ENCODE measurements at regions not wholly inside any gene's neighbourhood (a gene's known extent, or its start where the extent isn't known, plus 50 kb on each side); places are given as distances from the start of the nearest gene placed in this dataset.

DNA sequence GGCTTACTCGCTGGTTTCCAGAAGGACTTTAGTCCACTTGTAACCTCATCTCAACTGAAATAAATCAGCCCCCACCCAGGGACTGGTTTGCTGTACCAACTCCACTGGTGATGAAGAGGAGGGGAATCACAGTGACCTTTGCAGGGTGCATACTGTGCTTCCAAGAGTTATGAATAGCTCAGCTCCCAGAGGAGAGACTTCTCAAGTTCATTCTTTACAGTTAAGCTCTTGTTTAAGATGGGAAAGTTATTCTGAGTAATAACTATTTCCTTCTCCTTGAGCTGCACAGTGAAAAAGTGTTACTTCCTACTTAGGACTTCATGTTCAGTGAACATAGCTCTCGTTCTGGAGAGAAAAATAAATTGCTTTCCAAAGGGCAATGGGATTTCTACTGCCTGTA, 166.5 kb upstream of the ECI2 start:
- Histone ChIP-seq H3K27me3 (ENCODE audit: control insufficient read depth, insufficient read depth, low read length) (no peaks in the 10 kb centered on the region), H3K9ac (ENCODE audit: low read length) (no peak overlapping the region), H3K4me3 (ENCODE audit: low read length) (no peak overlapping the region), H3K9me3 (ENCODE audit: control insufficient read depth, low read depth, low read length) (no peaks in the 10 kb centered on the region), H3K36me3 (ENCODE audit: control insufficient read depth, low read depth, low read length) (no peaks in the 10 kb centered on the region), H3K4me1 (ENCODE audit: control insufficient read depth, low read depth, low read length) (no peaks in the 10 kb centered on the region), H3K27ac (ENCODE audit: low read length) (no peak overlapping the region)

DNA sequence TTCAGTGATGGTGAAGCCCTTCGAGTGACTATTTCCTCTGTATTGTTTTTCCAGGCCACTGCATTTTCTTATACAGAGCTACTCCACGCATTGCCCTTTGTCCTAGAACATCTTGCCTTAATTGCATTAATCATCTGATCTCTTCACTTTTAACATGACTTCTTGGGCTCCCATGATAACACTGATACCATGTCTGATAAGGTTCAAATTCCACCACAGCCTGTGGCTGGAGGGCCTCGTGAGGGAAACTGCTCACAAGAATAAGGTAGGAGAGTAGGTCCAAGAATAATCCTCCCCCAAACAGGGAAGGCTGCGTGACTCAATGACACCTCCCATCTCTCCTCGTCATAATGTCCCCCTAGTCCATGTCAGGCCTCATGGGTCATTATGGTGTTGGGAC, 165.5 kb upstream of the ECI2 start:
- H3K4me3 ChIP-seq (ENCODE audit: low read length), result no peak overlapping the region
- H3K36me3 ChIP-seq (ENCODE audit: control insufficient read depth, low read depth, low read length), result no peaks in the 10 kb centered on the region
- H3K27me3 ChIP-seq (ENCODE audit: control insufficient read depth, insufficient read depth, low read length), result no peaks in the 10 kb centered on the region

DNA sequence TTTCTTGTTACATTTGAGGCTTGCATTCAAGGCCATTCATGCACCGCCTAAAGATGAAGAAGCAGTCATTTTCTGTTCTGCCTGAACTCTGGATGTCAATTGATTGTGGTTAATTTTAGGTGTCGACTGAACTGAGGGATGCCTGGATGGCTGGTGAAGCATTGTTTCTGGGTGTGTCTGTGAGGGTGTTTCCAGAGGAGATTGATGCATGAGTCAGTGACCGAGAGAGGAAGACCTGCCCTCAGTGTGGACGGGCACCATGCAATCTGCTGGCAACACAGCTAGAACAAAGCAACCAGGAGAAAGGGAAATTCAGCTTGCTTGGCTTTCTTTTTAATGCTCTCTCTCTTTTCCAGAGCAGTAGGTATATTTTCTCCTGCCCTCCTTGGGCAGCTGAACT, 164.1 kb upstream of the ECI2 start:
- H3K27ac ChIP-seq (ENCODE audit: low read length), result no peak overlapping the region
- H3K4me3 ChIP-seq (ENCODE audit: low read length), result no peak overlapping the region
- H3K9ac ChIP-seq (ENCODE audit: low read length), result no peak overlapping the region
- H3K27me3 ChIP-seq (ENCODE audit: control insufficient read depth, insufficient read depth, low read length), result no peaks in the 10 kb centered on the region
- H3K4me1 ChIP-seq (ENCODE audit: control insufficient read depth, low read depth, low read length), result no peaks in the 10 kb centered on the region
- H3K36me3 ChIP-seq (ENCODE audit: control insufficient read depth, low read depth, low read length), result no peaks in the 10 kb centered on the region
- no peaks in the 10 kb centered on the region for H3K9me3 ChIP-seq (ENCODE audit: control insufficient read depth, low read depth, low read length)

More for the DNA sequence above, 165.5 kb upstream of the ECI2 start:
- H3K27ac ChIP-seq (ENCODE audit: low read length), result no peak overlapping the region
- H3K4me1 ChIP-seq (ENCODE audit: control insufficient read depth, low read depth, low read length), result no peaks in the 10 kb centered on the region
- no peaks in the 10 kb centered on the region for H3K9me3 ChIP-seq (ENCODE audit: control insufficient read depth, low read depth, low read length)
- no peak overlapping the region for H3K9ac ChIP-seq (ENCODE audit: low read length)

DNA sequence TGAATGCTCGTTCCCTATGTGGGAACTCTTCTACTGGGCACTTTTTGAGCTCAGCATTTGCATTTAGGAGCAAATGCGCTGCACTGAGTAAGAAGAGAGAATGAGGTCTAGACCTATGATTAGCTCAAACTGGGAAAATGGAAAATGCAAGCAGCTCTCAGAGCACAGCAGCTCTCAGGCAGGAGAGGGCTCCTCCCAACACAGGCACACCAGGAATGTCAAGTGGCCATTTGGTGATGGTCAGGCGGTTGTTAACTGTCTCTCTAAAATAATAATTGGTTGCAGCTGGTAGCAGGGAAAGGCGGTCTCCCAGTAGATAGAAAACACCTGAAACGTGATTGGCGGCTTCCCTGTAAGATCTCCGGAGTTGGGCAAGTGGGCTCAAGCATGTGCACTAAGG, 162.0 kb upstream of the ECI2 start:
- Histone ChIP-seq H3K4me3 (ENCODE audit: low read length) (no peak overlapping the region), H3K9ac (ENCODE audit: low read length) (no peak overlapping the region), H3K9me3 (ENCODE audit: control insufficient read depth, low read depth, low read length) (no peaks in the 10 kb centered on the region), H3K27ac (ENCODE audit: low read length) (no peak overlapping the region), H3K36me3 (ENCODE audit: control insufficient read depth, low read depth, low read length) (no peaks in the 10 kb centered on the region), H3K4me1 (ENCODE audit: control insufficient read depth, low read depth, low read length) (no peaks in the 10 kb centered on the region), H3K27me3 (ENCODE audit: control insufficient read depth, insufficient read depth, low read length) (no peaks in the 10 kb centered on the region)

DNA sequence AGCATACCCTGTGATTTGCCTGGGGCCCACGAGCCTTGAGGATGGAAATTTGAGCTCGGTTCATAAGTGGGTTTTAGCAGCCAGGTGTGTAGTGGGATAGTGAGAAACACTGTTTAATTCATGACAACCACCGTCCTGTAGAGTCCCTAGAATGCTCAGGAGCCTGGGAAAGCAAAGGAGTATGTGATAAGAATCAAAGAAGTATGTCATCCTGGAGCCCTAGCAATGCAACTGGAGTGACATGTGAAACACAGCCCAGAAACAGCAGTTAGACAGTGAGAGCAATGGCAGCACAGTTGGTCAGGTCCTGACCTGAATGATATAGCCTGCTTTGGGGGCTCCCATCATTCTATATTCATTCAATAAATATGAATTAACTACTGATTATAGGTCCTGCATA, 161.2 kb upstream of the ECI2 start:
- H3K4me1 ChIP-seq (ENCODE audit: control insufficient read depth, low read depth, low read length), result peaks cover 6% of the 10 kb centered on the region
- no peak overlapping the region for H3K4me3 ChIP-seq (ENCODE audit: low read length)
- no peaks in the 10 kb centered on the region for H3K27me3 ChIP-seq (ENCODE audit: control insufficient read depth, insufficient read depth, low read length)
- H3K9ac ChIP-seq (ENCODE audit: low read length), result no peak overlapping the region
- H3K36me3 ChIP-seq (ENCODE audit: control insufficient read depth, low read depth, low read length), result no peaks in the 10 kb centered on the region
- H3K9me3 ChIP-seq (ENCODE audit: control insufficient read depth, low read depth, low read length), result no peaks in the 10 kb centered on the region
- H3K27ac ChIP-seq (ENCODE audit: low read length), result no peak overlapping the region

DNA sequence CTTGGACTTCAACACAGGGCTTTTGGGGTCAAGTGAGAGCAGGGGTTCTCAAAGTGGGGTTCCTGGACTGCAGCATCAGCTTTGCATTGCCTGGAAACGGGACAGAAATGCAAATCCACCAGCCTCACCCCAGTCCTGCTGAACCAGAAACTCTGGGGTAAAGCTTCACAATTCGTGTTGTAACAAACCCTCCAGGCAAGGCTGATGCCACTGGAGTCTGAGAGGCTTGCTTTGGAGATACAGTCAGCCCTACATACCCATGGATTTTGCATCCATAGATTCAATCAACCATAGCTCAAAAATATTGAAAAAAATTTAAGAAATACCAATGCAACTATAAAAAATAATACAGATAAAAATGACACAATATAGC, 160.4 kb upstream of the ECI2 start:
- H3K4me1 ChIP-seq (ENCODE audit: control insufficient read depth, low read depth, low read length), result peaks cover 12% of the 10 kb centered on the region
- no peak overlapping the region for H3K27ac ChIP-seq (ENCODE audit: low read length)
- H3K9ac ChIP-seq (ENCODE audit: low read length), result no peak overlapping the region
- H3K9me3 ChIP-seq (ENCODE audit: control insufficient read depth, low read depth, low read length), result no peaks in the 10 kb centered on the region
- no peaks in the 10 kb centered on the region for H3K36me3 ChIP-seq (ENCODE audit: control insufficient read depth, low read depth, low read length)
- H3K4me3 ChIP-seq (ENCODE audit: low read length), result no peak overlapping the region
- no peaks in the 10 kb centered on the region for H3K27me3 ChIP-seq (ENCODE audit: control insufficient read depth, insufficient read depth, low read length)

DNA sequence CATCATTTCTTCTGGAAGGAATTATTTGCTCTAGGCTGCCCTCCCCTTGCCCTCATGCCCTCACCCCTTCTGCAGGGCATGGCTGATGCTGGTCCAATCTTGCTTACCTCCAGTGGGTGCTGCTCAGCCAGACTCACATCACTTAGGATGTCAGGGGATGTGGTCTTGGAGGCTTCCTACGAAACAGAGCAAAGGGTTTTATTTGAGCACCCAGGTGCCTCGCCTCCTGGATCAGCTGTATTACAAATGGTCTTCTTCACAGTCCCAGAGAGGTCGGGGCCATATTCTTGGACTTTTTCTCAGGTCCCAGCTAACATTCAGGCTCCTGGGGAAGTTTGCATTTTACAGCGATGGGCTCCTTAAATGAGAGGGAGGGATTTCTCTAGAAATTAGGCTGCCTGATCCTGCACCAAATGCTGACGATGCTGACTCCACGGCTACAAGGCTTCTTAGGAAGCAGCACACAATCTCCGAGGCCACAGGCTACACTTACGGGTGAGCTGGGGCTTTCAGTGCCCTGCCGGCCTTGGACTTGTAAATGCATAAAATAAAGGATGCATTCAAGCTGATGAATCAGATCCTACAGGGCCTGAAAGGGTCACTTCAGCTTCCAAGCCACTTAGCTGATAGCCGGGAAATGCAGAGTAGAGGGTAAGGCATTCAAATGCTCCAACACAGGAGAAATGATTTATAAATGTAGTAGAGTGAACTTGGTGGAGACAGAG, 159.8 kb upstream of the ECI2 start:
- Histone ChIP-seq H3K4me1 (ENCODE audit: control insufficient read depth, low read depth, low read length) (peaks cover 12% of the 10 kb centered on the region), H3K27ac (ENCODE audit: low read length) (no peak overlapping the region), H3K27me3 (ENCODE audit: control insufficient read depth, insufficient read depth, low read length) (no peaks in the 10 kb centered on the region), H3K36me3 (ENCODE audit: control insufficient read depth, low read depth, low read length) (no peaks in the 10 kb centered on the region), H3K4me3 (ENCODE audit: low read length) (no peak overlapping the region), H3K9ac (ENCODE audit: low read length) (no peak overlapping the region), H3K9me3 (ENCODE audit: control insufficient read depth, low read depth, low read length) (no peaks in the 10 kb centered on the region)

DNA sequence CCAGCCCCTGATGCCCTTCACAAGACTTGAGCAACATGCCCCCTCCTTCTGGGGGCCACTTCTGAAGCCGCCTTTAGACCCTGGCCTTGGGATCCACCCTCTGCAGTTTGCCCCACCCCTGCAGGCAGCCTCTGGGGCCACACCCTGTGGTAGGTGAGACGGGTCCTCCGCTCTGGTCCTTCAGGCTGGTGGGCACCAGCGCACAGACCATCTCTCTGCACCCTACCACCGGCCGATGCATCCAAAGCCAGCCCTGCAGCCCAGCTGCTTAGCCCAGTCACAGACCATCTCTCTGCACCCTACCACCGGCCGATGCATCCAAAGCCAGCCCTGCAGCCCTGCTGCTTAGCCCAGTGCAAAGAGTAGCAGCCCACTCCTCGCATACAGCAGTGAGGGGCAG, 159.3 kb upstream of the ECI2 start:
- Histone ChIP-seq H3K27me3 (ENCODE audit: control insufficient read depth, insufficient read depth, low read length) (no peaks in the 10 kb centered on the region), H3K4me3 (ENCODE audit: low read length) (no peak overlapping the region), H3K4me1 (ENCODE audit: control insufficient read depth, low read depth, low read length) (peaks cover 12% of the 10 kb centered on the region), H3K36me3 (ENCODE audit: control insufficient read depth, low read depth, low read length) (no peaks in the 10 kb centered on the region), H3K9me3 (ENCODE audit: control insufficient read depth, low read depth, low read length) (no peaks in the 10 kb centered on the region), H3K27ac (ENCODE audit: low read length) (no peak overlapping the region), H3K9ac (ENCODE audit: low read length) (no peak overlapping the region)

DNA sequence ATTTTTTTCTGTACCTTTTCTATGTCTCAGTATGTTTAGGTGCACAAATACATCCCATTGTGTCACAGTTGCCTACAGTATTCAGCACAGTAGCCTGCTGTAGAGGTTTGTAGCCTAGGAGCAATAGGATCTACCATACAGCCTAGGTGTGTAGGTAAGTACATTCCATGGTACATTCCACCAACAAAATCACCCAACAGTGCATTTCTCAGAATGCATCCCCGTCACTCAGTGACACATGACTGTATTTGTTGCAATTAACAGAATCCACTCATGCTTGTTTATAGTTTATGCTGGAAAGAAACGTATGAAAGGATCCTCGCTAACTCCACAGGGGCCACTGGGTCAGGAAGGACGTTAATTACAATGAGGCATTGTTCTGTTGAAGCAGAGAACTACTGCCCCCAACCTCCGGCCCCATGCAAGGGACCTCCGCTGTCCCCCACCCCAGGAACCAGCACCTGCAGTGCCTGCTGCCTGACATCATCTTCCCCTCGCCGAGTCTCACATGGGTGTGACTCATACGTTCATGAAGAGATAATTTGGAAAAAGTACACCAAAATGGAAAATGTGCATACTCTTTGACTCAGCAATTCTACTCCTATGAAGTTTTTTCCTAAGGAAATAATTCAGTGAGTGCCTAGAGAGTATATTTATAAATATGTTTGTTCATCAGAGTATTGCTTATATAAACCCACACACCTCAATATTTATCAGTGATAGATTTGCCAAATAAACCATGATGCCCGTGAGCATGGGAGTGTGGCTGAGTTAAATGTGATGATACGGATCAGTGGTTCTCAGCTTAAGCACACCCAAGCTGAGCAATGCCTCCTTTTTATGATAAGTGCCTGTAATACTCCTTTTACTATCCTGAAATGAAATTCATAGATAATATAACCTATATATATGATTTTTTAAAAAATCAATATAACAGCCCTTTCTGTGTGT, 156.4 kb upstream of the ECI2 start:
- no peak overlapping the region for H3K4me3 ChIP-seq (ENCODE audit: low read length)
- H3K36me3 ChIP-seq (ENCODE audit: control insufficient read depth, low read depth, low read length), result no peaks in the 10 kb centered on the region
- no peak overlapping the region for H3K27ac ChIP-seq (ENCODE audit: low read length)
- peaks cover 8% of the 10 kb centered on the region for H3K27me3 ChIP-seq (ENCODE audit: control insufficient read depth, insufficient read depth, low read length)
- H3K9ac ChIP-seq (ENCODE audit: low read length), result no peak overlapping the region
- H3K4me1 ChIP-seq (ENCODE audit: control insufficient read depth, low read depth, low read length), result peaks cover 22% of the 10 kb centered on the region
- no peaks in the 10 kb centered on the region for H3K9me3 ChIP-seq (ENCODE audit: control insufficient read depth, low read depth, low read length)

DNA sequence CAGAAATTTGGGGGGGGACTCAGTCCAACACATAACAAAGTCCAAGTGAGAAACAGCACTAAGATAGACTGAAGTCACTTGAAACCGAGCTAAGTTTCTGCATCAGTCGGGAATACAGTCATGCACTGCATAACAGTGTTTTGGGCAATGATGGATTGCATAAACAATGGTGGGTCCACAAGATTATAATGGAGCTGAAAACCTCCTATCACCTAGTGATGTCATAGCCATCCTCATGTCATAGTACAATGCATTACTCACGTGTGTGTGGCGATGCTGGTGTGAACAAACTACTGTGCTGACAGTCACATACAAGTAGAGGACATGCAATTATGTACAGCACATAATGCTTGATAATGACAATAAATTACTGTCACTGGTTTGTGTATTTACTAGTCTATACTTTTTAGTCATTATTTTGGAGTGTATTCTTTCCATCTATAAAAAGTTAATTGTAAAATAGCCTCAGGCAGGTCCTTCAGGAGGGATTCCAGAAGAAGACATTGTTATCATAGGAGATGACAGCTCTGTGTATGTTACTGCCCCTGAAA, 154.5 kb upstream of the ECI2 start:
- no peaks in the 10 kb centered on the region for H3K36me3 ChIP-seq (ENCODE audit: control insufficient read depth, low read depth, low read length)
- peaks cover 22% of the 10 kb centered on the region for H3K4me1 ChIP-seq (ENCODE audit: control insufficient read depth, low read depth, low read length)
- H3K4me3 ChIP-seq (ENCODE audit: low read length), result no peak overlapping the region
- no peak overlapping the region for H3K27ac ChIP-seq (ENCODE audit: low read length)
- H3K9me3 ChIP-seq (ENCODE audit: control insufficient read depth, low read depth, low read length), result no peaks in the 10 kb centered on the region
- peaks cover 10% of the 10 kb centered on the region for H3K27me3 ChIP-seq (ENCODE audit: control insufficient read depth, insufficient read depth, low read length)
- H3K9ac ChIP-seq (ENCODE audit: low read length), result no peak overlapping the region

DNA sequence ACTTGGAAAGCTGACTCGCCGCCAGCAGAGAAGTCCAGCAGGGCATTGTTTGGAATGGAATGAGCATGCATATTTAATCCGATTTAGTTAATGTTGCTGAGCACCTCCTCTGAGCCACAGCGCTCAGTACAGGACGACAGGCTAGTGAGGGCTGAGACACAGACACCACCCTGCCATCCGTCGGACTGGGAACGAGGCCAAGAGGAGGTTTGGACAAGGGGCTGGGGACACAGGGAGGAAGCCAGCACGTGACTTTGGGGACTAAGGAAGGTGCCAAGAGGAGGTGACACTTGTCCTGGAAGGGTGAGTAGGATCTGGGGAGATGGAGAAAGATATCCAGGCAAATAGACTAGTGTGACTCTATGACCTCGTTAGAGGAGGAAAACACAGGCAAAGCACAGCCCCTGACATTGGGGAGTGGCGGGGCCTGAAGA, 152.5 kb upstream of the ECI2 start:
- Histone ChIP-seq H3K9me3 (ENCODE audit: control insufficient read depth, low read depth, low read length) (no peaks in the 10 kb centered on the region), H3K36me3 (ENCODE audit: control insufficient read depth, low read depth, low read length) (no peaks in the 10 kb centered on the region), H3K4me3 (ENCODE audit: low read length) (no peak overlapping the region), H3K4me1 (ENCODE audit: control insufficient read depth, low read depth, low read length) (peaks cover 22% of the 10 kb centered on the region), H3K27ac (ENCODE audit: low read length) (no peak overlapping the region), H3K9ac (ENCODE audit: low read length) (no peak overlapping the region), H3K27me3 (ENCODE audit: control insufficient read depth, insufficient read depth, low read length) (peaks cover 20% of the 10 kb centered on the region)
